Epithelial cell of proximal tubule (primary cell): ENCODE measurements at regions not wholly inside any gene's neighbourhood (a gene's known extent, or its start where the extent isn't known, plus 50 kb on each side); places are given as distances from the start of the nearest gene placed in this dataset.

Experiments
- DNase-seq: peaks from one replicate; pipeline ENCODE4 v3.0.0-alpha.2; 2011; ENCODE audit warnings: low read depth
- H3K4me3 ChIP-seq: 2 replicates; pipeline ENCODE4 v1.5.1; 2011; ENCODE audit warnings: low read depth, mild to moderate bottlenecking, low read length
- CTCF ChIP-seq: conservative IDR thresholded peaks from 2 replicates; pipeline ENCODE4 v1.5.1; 2012; ENCODE audit warnings: low read depth, mild to moderate bottlenecking, low read length

GRCh38 chr1:213657013-213657412, 330.8 kb upstream of the PROX1 start:
- no peak for DNase-seq

GRCh38 chr1:213657879-213658278, 329.9 kb upstream of the PROX1 start:
- no peak overlapping the region for H3K4me3 ChIP-seq
- no peak for DNase-seq
- no peak for TF ChIP-seq CTCF

More at GRCh38 chr1:213657013-213657412, 330.8 kb upstream of the PROX1 start:
- H3K4me3 ChIP-seq: no peak overlapping the region
- no peak for TF ChIP-seq CTCF

- H3K4me3 ChIP-seq: no peak overlapping the region
- no peak for DNase-seq
- TF ChIP-seq CTCF: no peak
Measured at GRCh38 chr1:213658457-213658856, 329.3 kb upstream of the PROX1 start.

- DNase-seq: no peak
- no peak for TF ChIP-seq CTCF
- H3K4me3 ChIP-seq: no peak overlapping the region
Measured at GRCh38 chr1:213659580-213660547, 327.9 kb upstream of the PROX1 start.

GRCh38 chr1:213661302-213661701, 326.5 kb upstream of the PROX1 start:
- no peak overlapping the region for H3K4me3 ChIP-seq
- DNase-seq: no peak
- no peak for TF ChIP-seq CTCF

- DNase-seq: no peak
- no peak overlapping the region for H3K4me3 ChIP-seq
- no peak for TF ChIP-seq CTCF
Measured at GRCh38 chr1:213666113-213666512, 321.7 kb upstream of the PROX1 start.

- H3K4me3 ChIP-seq: no peak overlapping the region
- DNase-seq: no peak
- TF ChIP-seq CTCF: no peak
Measured at GRCh38 chr1:213666922-213667321, 320.9 kb upstream of the PROX1 start.
